ENCODE measurements at regions not wholly inside any gene's neighbourhood (a gene's known extent, or its start where the extent isn't known, plus 50 kb on each side); places are given as distances from the start of the nearest gene placed in this dataset.

DNA sequence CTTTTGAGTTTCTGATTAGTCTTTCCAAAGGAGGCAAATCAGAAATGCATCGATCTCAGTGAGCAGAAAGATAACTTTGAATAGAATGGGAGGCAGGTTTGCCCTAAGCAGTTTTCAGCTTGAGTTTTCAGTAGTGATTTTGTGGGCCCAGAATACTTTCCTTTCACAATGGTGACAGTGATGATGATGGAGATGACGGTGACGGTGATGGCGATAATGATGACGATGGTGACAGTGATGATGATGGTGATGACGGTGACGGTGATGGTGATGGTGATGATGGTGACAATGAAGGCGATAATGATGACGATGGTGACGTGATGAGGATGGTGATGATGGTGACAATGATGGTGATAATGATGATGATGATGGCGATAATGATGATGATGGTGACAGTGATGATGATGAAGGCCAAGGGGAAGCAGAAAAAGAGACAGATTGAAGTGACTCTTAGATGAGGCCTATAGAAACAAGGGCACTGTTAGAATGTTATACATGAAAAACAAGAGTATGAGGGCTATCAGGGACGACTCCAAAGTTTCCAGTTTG lies 153.4 kb upstream of the B3GAT1 start:
- DNase-seq (ENCODE audit: low spot score) = no peak
- H3K36me3 ChIP-seq = no peaks in the 10 kb centered on the region
- no peaks in the 10 kb centered on the region for H3K27me3 ChIP-seq
- no peaks in the 10 kb centered on the region for H3K9me3 Mint-ChIP-seq
- H4K20me1 ChIP-seq (ENCODE audit: low read depth) = no peaks in the 10 kb centered on the region
- no peak overlapping the region for H3K27ac ChIP-seq
- TF ChIP-seq, protein P1, sequence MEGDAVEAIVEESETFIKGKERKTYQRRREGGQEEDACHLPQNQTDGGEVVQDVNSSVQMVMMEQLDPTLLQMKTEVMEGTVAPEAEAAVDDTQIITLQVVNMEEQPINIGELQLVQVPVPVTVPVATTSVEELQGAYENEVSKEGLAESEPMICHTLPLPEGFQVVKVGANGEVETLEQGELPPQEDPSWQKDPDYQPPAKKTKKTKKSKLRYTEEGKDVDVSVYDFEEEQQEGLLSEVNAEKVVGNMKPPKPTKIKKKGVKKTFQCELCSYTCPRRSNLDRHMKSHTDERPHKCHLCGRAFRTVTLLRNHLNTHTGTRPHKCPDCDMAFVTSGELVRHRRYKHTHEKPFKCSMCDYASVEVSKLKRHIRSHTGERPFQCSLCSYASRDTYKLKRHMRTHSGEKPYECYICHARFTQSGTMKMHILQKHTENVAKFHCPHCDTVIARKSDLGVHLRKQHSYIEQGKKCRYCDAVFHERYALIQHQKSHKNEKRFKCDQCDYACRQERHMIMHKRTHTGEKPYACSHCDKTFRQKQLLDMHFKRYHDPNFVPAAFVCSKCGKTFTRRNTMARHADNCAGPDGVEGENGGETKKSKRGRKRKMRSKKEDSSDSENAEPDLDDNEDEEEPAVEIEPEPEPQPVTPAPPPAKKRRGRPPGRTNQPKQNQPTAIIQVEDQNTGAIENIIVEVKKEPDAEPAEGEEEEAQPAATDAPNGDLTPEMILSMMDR (IDR thresholded peaks at IDR 0.05) = no peak
- TF ChIP-seq EZH2 (IDR thresholded peaks at IDR 0.05) = no peak
- no peak for TF ChIP-seq EZH2phosphoT487 (IDR thresholded peaks at IDR 0.05)
- H3K4me3 Mint-ChIP-seq = no peak overlapping the region
- H3K4me2 ChIP-seq = no peak overlapping the region
- H3F3A ChIP-seq (ENCODE audit: low read depth) = no peaks in the 10 kb centered on the region
- no peaks in the 10 kb centered on the region for H3K36me3 Mint-ChIP-seq
- H3K79me2 ChIP-seq (ENCODE audit: low read depth) = no peaks in the 10 kb centered on the region
- H3K4me3 ChIP-seq = no peak overlapping the region
- no peaks in the 10 kb centered on the region for H3K4me1 ChIP-seq
- no peaks in the 10 kb centered on the region for H3K9me3 ChIP-seq (ENCODE audit: low read depth)
- no peak overlapping the region for H3K9ac ChIP-seq
- no peak overlapping the region for H2AFZ ChIP-seq (replicated peaks)
- no peak overlapping the region for H3K27ac Mint-ChIP-seq
- H3K4me1 Mint-ChIP-seq = peaks cover 17% of the 10 kb centered on the region
- peaks cover 2% of the 10 kb centered on the region for H3K27me3 Mint-ChIP-seq (ENCODE audit: insufficient read depth, low read depth)

DNA sequence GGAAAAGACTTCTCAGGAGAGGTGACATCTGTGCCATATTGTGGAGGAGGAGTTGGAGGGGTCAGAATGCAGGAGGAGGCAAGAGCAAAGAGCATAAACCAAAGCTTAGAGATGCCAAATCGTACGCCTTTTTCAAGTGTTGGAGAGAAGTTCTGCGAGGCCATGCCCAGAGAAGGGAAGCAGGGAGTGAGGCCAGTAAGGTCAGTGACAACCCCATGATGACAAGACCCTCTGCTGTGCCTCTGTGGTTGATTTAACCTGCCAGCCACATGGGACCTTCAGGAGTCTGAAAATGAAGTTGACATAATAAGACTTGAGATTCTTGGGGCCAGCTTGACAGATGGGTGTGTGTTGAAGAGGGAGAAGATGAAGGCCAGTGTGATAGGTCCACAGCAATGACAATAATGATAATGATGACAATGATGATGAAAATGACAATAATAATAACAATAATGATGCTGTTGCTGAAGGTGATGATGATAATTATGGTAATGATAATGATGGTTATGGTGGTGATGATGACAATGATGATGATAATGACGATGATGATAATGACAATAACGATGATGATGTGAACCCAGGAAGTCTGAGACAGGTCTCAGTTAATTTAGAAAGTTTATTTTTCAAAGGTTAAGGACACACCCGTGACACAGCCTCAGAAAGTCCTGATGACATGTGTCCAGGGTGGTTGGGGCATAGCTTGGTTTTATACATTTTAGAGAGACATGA lies 152.6 kb upstream of the B3GAT1 start:
- Histone ChIP-seq H2AFZ (replicated peaks) (no peak overlapping the region), H3K79me2 (ENCODE audit: low read depth) (no peaks in the 10 kb centered on the region), H3K4me3 (no peak overlapping the region), H3K27me3 (no peaks in the 10 kb centered on the region), H3K9ac (no peak overlapping the region), H3K9me3 (ENCODE audit: low read depth) (no peaks in the 10 kb centered on the region), H3K36me3 (no peaks in the 10 kb centered on the region), H4K20me1 (ENCODE audit: low read depth) (no peaks in the 10 kb centered on the region), H3F3A (ENCODE audit: low read depth) (no peaks in the 10 kb centered on the region), H3K4me1 (no peaks in the 10 kb centered on the region), H3K4me2 (no peak overlapping the region), H3K27ac (no peak overlapping the region)
- no peaks in the 10 kb centered on the region for H3K9me3 Mint-ChIP-seq
- H3K27me3 Mint-ChIP-seq (ENCODE audit: insufficient read depth, low read depth) = peaks cover 2% of the 10 kb centered on the region
- TF ChIP-seq EZH2 (IDR thresholded peaks at IDR 0.05) (no peak), EZH2phosphoT487 (IDR thresholded peaks at IDR 0.05) (no peak)
- TF ChIP-seq, protein P1 (IDR thresholded peaks at IDR 0.05) = no peak
- peaks cover 24% of the 10 kb centered on the region for H3K4me1 Mint-ChIP-seq
- no peak for DNase-seq (ENCODE audit: low spot score)
- H3K36me3 Mint-ChIP-seq = no peaks in the 10 kb centered on the region
- no peak overlapping the region for H3K27ac Mint-ChIP-seq
- H3K4me3 Mint-ChIP-seq = no peak overlapping the region

DNA sequence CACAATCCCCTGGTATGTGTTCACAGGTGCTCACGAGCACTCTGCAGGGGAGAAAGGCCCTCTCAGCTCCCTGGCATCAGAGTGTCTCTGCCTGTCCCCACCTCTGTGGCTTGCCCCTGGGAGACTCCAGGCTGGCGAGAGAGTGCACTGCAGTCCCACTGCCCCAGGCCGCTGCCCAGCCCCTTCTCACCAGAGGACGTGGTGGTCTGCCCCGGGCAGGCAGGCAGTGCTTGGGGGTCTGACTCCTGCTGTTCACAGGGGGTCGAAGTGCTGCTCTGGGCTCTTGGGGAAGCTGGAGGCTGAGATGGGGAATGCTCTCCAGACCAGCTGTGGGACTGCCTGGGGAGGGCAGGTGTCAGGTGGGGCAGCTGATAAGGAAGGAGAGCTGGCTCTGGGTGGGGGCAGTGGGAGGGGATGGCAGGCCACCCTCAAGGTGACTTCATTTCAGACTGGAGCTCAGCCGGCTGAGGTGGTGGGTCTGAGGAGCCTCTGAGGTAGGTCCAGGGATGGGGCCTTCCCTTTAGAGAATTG lies 151.0 kb upstream of the B3GAT1 start:
- Histone ChIP-seq H4K20me1 (ENCODE audit: low read depth) (no peaks in the 10 kb centered on the region), H3K27me3 (no peaks in the 10 kb centered on the region), H3K79me2 (ENCODE audit: low read depth) (no peaks in the 10 kb centered on the region), H3K4me1 (no peaks in the 10 kb centered on the region), H3K4me3 (no peak overlapping the region), H3K9me3 (ENCODE audit: low read depth) (no peaks in the 10 kb centered on the region), H2AFZ (replicated peaks) (no peak overlapping the region), H3K9ac (no peak overlapping the region), H3K27ac (no peak overlapping the region), H3K36me3 (no peaks in the 10 kb centered on the region), H3K4me2 (no peak overlapping the region), H3F3A (ENCODE audit: low read depth) (no peaks in the 10 kb centered on the region)
- no peak overlapping the region for H3K4me3 Mint-ChIP-seq
- TF ChIP-seq EZH2phosphoT487 (IDR thresholded peaks at IDR 0.05) (no peak), EZH2 (IDR thresholded peaks at IDR 0.05) (no peak)
- TF ChIP-seq, protein P1 (IDR thresholded peaks at IDR 0.05) = no peak
- peaks cover 24% of the 10 kb centered on the region for H3K4me1 Mint-ChIP-seq
- H3K36me3 Mint-ChIP-seq = no peaks in the 10 kb centered on the region
- H3K27ac Mint-ChIP-seq = no peak overlapping the region
- peaks cover 2% of the 10 kb centered on the region for H3K27me3 Mint-ChIP-seq (ENCODE audit: insufficient read depth, low read depth)
- no peaks in the 10 kb centered on the region for H3K9me3 Mint-ChIP-seq
- no peak for DNase-seq (ENCODE audit: low spot score)
